Fibroblast of lung (primary cell): ENCODE measurements at regions not wholly inside any gene's neighbourhood (a gene's known extent, or its start where the extent isn't known, plus 50 kb on each side); places are given as distances from the start of the nearest gene placed in this dataset.

Experiments used
- EZH2 ChIP-seq: IDR thresholded peaks from 2 replicates; pipeline ENCODE4 v1.5.1; 2012; ENCODE audit warnings: low read length, control low read depth, mild to moderate bottlenecking; ENCODE audit errors: missing control alignments
- TF ChIP-seq, protein P1 (sequence below), 2 donors: IDR thresholded peaks in 1 of 2; conservative IDR thresholded peaks in 1 of 2; 1 replicate in 1 of 2; 2 replicates in 1 of 2; pipeline ENCODE4 v1.5.1; 2011 to 2012; ENCODE audit warnings: low read length in 2 of 2, control low read depth in 1 of 2, inconsistent platforms in 1 of 2, low read depth in 1 of 2, mild to moderate bottlenecking in 1 of 2

DNA sequence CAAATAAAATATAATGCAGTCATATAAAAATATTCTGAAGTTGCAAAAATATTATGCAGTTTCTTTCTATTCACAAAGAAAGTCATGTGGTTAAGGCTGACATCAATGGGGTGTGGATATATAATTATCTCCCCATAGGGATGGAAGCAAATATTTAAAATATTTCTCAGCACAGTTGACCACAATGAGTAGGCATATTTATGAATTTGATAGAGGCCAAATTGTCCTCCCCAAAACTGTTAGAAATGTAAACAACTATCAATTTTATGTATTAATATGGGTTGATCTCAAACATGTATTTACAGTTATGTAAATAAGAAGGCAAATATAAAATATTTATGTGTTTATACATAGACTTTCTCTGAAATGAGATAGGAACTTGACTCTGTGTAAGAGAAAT, 246.0 kb upstream of the CBLB start:
- no peak for TF ChIP-seq EZH2
- TF ChIP-seq, protein P1, sequence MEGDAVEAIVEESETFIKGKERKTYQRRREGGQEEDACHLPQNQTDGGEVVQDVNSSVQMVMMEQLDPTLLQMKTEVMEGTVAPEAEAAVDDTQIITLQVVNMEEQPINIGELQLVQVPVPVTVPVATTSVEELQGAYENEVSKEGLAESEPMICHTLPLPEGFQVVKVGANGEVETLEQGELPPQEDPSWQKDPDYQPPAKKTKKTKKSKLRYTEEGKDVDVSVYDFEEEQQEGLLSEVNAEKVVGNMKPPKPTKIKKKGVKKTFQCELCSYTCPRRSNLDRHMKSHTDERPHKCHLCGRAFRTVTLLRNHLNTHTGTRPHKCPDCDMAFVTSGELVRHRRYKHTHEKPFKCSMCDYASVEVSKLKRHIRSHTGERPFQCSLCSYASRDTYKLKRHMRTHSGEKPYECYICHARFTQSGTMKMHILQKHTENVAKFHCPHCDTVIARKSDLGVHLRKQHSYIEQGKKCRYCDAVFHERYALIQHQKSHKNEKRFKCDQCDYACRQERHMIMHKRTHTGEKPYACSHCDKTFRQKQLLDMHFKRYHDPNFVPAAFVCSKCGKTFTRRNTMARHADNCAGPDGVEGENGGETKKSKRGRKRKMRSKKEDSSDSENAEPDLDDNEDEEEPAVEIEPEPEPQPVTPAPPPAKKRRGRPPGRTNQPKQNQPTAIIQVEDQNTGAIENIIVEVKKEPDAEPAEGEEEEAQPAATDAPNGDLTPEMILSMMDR (conservative IDR thresholded peaks at IDR 0.05 in 1 of 2, IDR thresholded peaks at IDR 0.05 in 1 of 2; ENCODE audit: low read depth in 1 of 2, low read length in 2 of 2) = no peak
